B cell (primary cell): ENCODE measurements at regions not wholly inside any gene's neighbourhood (a gene's known extent, or its start where the extent isn't known, plus 50 kb on each side); places are given as distances from the start of the nearest gene placed in this dataset.

Experiments used
- ATAC-seq: fragments of 200-7000 bp; cut with Tn5 transposase; one replicate; pipeline ENCODE4 v1.10.0; 2021; ENCODE audit warnings: low read depth, mild to moderate bottlenecking, moderate number of reproducible peaks, moderate library complexity
- CTCF ChIA-PET: fragments of 350-600 bp; sonication (Branson Sonifier 250); formaldehyde crosslinking; loops from one replicate; lab custom pipeline; 2021; ENCODE audit warnings: antibody characterized with exemption, inconsistent platforms; lab: Charles Lee
- POLR2A ChIA-PET: fragments of 350-600 bp; sonication (Branson Sonifier 250); formaldehyde crosslinking; loops from one replicate; lab custom pipeline; 2021; ENCODE audit warnings: antibody characterized with exemption; lab: Charles Lee
- DNase-seq: peaks from one replicate; pipeline ENCODE4 v3.0.0; 2013
- H2AFZ ChIP-seq: 2 replicates; pipeline ENCODE4 v1.6.1; 2012; ENCODE audit warnings: mild to moderate bottlenecking, low read depth, low read length; ENCODE audit not compliant: insufficient read depth, poor library complexity, severe bottlenecking
- H3K27ac ChIP-seq, 2 donors: 1 replicate in 1 of 2; 2 replicates in 1 of 2; pipeline ENCODE4 v1.5.1; 2012 to 2013; ENCODE audit warnings: low read length in 2 of 2, mild to moderate bottlenecking in 2 of 2, moderate library complexity in 1 of 2
- H3K27me3 ChIP-seq, 4 experiments: fragments of 200-600 bp in 1 of 4; sonication (generic) in 1 of 4; replicated peaks in 1 of 4; 1 replicate in 2 of 4; 2 replicates in 2 of 4; pipeline versions ENCODE4 v1.6.1 to v1.7.0; 2013 to 2016; ENCODE audit warnings: low read length in 3 of 4, mild to moderate bottlenecking in 2 of 4, mixed read lengths in 1 of 4, moderate library complexity in 1 of 4; ENCODE audit not compliant: insufficient read depth in 4 of 4, control insufficient read depth in 3 of 4; ENCODE audit errors: control extremely low read depth in 1 of 4
- H3K36me3 ChIP-seq, 2 experiments: replicated peaks in 1 of 2; 1 replicate in 1 of 2; 2 replicates in 1 of 2; pipeline versions ENCODE4 v1.6.1 to v1.7.1; 2013; ENCODE audit warnings: low read length in 1 of 2; ENCODE audit not compliant: insufficient read depth in 2 of 2, control insufficient read depth in 1 of 2; ENCODE audit errors: control extremely low read depth in 1 of 2, extremely low read depth in 1 of 2
- H3K4me1 ChIP-seq, 2 donors: fragments of 200-600 bp in 1 of 2; sonication (generic) in 1 of 2; 1 replicate in 1 of 2; 2 replicates in 1 of 2; pipeline versions ENCODE4 v1.5.1 to v1.6.1; 2013 to 2017; ENCODE audit warnings: low read length in 2 of 2; ENCODE audit not compliant: control insufficient read depth in 2 of 2, insufficient read depth in 2 of 2
- H3K4me2 ChIP-seq: replicated peaks from 2 replicates; pipeline ENCODE3; 2012; ENCODE audit warnings: mild to moderate bottlenecking, low read depth, low read length; ENCODE audit not compliant: poor library complexity, severe bottlenecking
- H3K4me3 ChIP-seq, 5 experiments: fragments of 200-600 bp in 1 of 5; sonication (generic) in 1 of 5; 1 replicate in 3 of 5; 2 replicates in 2 of 5; pipeline versions ENCODE4 v1.5.1 to v1.7.0; 2011 to 2016; ENCODE audit warnings: low read length in 4 of 5, mild to moderate bottlenecking in 4 of 5, low read depth in 2 of 5, control low read depth in 1 of 5, moderate library complexity in 1 of 5; ENCODE audit not compliant: insufficient read depth in 1 of 5; ENCODE audit errors: control extremely low read depth in 1 of 5, extremely low read depth in 1 of 5
- H3K79me2 ChIP-seq: fragments of 200-600 bp; sonication (generic); one replicate; pipeline ENCODE4 v1.6.0; 2016; ENCODE audit warnings: low read length; ENCODE audit not compliant: control insufficient read depth, insufficient read depth
- H3K9ac ChIP-seq: fragments of 200-600 bp; sonication (generic); 2 replicates; pipeline ENCODE4 v1.6.1; 2017; ENCODE audit warnings: mild to moderate bottlenecking, low read length, moderate library complexity
- H3K9me3 ChIP-seq, 3 donors: one replicate each; pipeline versions ENCODE4 v1.6.1 to v1.7.1; 2013; ENCODE audit warnings: low read length in 2 of 3; ENCODE audit not compliant: control insufficient read depth in 2 of 3, insufficient read depth in 1 of 3; ENCODE audit errors: control extremely low read depth in 1 of 3
- H4K20me1 ChIP-seq: 2 replicates; pipeline ENCODE4 v1.6.0; 2012; ENCODE audit warnings: mild to moderate bottlenecking, low read length; ENCODE audit not compliant: insufficient read depth, control insufficient read depth, poor library complexity, severe bottlenecking
- H3K27ac Mint-ChIP-seq: one replicate; pipeline ENCODE4 v1.8.0; 2021; ENCODE audit warnings: mixed read lengths
- H3K27me3 Mint-ChIP-seq: one replicate; pipeline ENCODE4 v1.8.0; 2021; ENCODE audit warnings: mixed read lengths
- H3K4me1 Mint-ChIP-seq: one replicate; pipeline ENCODE4 v1.8.0; 2021; ENCODE audit warnings: mixed read lengths
- H3K4me3 Mint-ChIP-seq: one replicate; pipeline ENCODE4 v1.8.0; 2021; ENCODE audit warnings: mixed read lengths
- H3K9me3 Mint-ChIP-seq: one replicate; pipeline ENCODE4 v1.8.0; 2022; ENCODE audit warnings: mixed read lengths; ENCODE audit not compliant: insufficient read depth
- CTCF ChIP-seq: fragments of 200-600 bp; IDR thresholded peaks from one replicate; pipeline ENCODE4 v1.8.0; 2022; ENCODE audit warnings: antibody characterized with exemption, mild to moderate bottlenecking
- EZH2 ChIP-seq: IDR thresholded peaks from 2 replicates; pipeline ENCODE4 v1.6.1; 2012; ENCODE audit warnings: borderline replicate concordance, low read depth, mild to moderate bottlenecking, moderate library complexity, low read length; ENCODE audit not compliant: insufficient read depth, poor library complexity, severe bottlenecking
- WGBS: methylation state at CpG from one replicate; pipeline ENCODE4 v1.1.5; 2013; ENCODE audit warnings: missing lambda C conversion rate; ENCODE audit not compliant: insufficient coverage; 5-methylcytosine and 5-hydroxymethylcytosine counted together
- intact Hi-C: fragments of 100-400 bp; cut with micrococcal nuclease; formaldehyde crosslinking; loops from one replicate; pipeline ENCODE4 v1.10.0; 2022

DNA sequence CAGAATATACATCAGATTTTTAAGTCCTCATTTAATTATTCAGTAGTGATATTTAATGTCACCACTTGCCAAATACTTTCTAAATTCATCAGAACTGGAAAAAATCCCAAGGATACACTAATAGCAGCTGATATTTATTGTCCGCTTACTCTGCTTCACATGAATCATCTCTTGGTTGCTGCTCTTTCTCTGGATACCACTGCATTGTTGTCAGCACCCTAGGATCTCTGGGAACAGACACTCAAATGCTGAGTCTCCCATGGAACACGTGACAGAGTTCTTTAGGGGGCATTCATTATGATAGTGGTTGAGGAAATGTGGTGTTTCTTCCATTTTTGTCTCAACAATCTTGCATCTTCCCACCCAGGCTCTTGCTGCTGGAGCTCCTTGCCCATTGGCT is 318.0 kb downstream of the RFPL4B start:
- Histone ChIP-seq H3K27me3 (no peaks in the 10 kb centered on the region), H2AFZ (no peak overlapping the region), H3K27ac (no peak overlapping the region), H3K9me3 (peaks cover 0 to 5% (median 0%) of the 10 kb centered on the region in 3 donors), H3K4me3 (no peak overlapping the region), H4K20me1 (no peaks in the 10 kb centered on the region), H3K4me1 (no peaks in the 10 kb centered on the region), H3K79me2 (no peaks in the 10 kb centered on the region), H3K9ac (no peak overlapping the region), H3K36me3 (no peaks in the 10 kb centered on the region), H3K4me2 (no peak overlapping the region)
- H3K4me1 Mint-ChIP-seq = no peaks in the 10 kb centered on the region
- TF ChIP-seq EZH2 (no peak), CTCF (no peak)
- ATAC-seq (no peak), DNase-seq (no peak)
- no peaks in the 10 kb centered on the region for H3K27me3 Mint-ChIP-seq
- POLR2A ChIA-PET = no interaction called here
- 100% methylated on average over 1 of the region's 2 CpGs for WGBS
- no peaks in the 10 kb centered on the region for H3K9me3 Mint-ChIP-seq
- H3K27ac Mint-ChIP-seq = no peak overlapping the region
- intact Hi-C loops = no loop called here
- CTCF ChIA-PET = no interaction called here
- H3K4me3 Mint-ChIP-seq = no peak overlapping the region

DNA sequence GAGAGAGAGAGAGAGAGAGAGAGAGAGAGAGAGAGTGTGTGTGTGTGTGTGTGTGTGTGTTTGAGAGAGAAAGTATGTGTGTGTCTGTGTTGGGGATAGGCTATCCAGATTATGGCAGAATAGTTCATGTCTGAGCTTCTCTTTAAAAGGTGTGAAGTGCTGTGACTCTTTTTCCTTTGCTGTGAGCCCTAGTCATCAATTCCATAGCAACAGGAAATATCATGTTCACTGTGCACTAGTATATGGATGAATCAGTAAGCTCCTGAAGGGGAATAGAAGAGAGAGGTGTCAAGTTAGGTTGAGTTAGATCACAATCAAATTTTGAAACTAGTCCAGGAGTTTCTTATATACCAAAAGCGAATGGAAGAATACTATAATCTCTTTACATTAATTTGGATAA is 318.7 kb downstream of the RFPL4B start:
- Histone ChIP-seq H3K36me3 (no peaks in the 10 kb centered on the region), H3K4me2 (no peak overlapping the region), H3K9ac (no peak overlapping the region), H4K20me1 (no peaks in the 10 kb centered on the region), H3K4me3 (no peak overlapping the region), H3K4me1 (no peaks in the 10 kb centered on the region), H3K27me3 (no peaks in the 10 kb centered on the region), H2AFZ (no peak overlapping the region), H3K79me2 (no peaks in the 10 kb centered on the region), H3K9me3 (peaks cover 0 to 5% (median 0%) of the 10 kb centered on the region in 3 donors), H3K27ac (no peak overlapping the region)
- intact Hi-C loops = no loop called here
- ATAC-seq (no peak), DNase-seq (no peak)
- POLR2A ChIA-PET = no interaction called here
- Mint-ChIP-seq H3K9me3 (no peaks in the 10 kb centered on the region), H3K27me3 (no peaks in the 10 kb centered on the region), H3K4me3 (no peak overlapping the region), H3K4me1 (no peaks in the 10 kb centered on the region), H3K27ac (no peak overlapping the region)
- TF ChIP-seq CTCF = no peak
- no peak for TF ChIP-seq EZH2
- WGBS = no CpG with 5 or more reads among the region's 1 CpG
- CTCF ChIA-PET = no interaction called here
